ENCODE measurements at regions not wholly inside any gene's neighbourhood (a gene's known extent, or its start where the extent isn't known, plus 50 kb on each side); places are given as distances from the start of the nearest gene placed in this dataset.

DNA sequence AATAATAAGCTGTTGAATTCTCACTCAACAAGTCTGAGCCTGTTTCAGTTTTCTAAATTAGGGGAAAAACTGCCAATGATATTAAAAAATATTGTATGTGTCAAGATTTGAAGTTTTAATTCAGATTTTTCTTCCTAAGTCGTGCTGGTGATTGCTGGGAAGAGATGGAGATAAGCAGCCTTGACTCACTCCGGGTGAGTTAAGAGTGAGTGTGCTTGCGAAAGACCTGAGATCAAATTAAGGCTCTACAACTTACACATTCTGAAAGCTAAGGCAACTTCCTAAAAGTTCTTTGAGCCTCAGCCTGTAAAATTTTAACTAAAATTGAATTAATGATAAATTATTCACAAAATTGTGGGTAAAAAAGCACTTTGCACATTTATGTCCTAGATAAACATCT lies 1441.2 kb downstream of the PCDH7 start:
- DNase-seq: no peak

DNA sequence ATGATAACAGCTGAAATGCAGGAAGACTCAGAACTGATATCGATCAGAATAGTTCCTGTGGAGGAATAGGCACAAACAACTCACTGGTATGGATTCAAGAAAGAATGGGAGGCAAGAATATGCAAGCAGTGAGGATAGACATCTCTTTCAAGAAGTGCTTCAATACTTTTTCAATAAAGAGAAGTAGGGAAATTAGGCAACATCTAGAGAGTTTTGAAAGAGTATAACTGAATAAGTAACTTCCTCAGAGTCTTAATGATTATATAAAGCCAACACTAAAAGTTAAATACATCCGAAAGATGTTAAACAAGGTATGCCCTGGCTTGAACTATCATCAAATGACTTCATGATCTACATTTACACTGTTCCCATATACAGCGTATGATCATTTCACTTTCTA lies 1443.0 kb downstream of the PCDH7 start:
- no peak for DNase-seq

DNA sequence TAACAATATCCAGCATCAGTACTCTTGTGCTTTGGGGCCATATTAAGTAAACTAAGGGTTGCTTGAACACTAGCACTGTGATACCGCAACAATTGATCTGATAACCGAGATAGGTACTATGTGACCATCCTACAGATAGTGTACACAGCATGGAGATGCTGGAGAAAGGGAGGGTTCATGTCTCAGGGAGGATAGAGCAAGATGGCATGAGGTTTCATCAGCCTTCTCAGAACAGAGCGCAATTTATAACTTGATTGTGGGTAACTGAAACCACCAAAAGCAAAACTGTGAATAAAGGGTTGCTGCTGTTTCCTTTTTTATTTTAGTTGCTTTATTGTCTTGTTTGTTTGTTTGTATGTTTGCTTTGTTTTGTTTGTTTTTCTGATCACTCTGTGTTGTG lies 1449.7 kb downstream of the PCDH7 start:
- no peak for DNase-seq

DNA sequence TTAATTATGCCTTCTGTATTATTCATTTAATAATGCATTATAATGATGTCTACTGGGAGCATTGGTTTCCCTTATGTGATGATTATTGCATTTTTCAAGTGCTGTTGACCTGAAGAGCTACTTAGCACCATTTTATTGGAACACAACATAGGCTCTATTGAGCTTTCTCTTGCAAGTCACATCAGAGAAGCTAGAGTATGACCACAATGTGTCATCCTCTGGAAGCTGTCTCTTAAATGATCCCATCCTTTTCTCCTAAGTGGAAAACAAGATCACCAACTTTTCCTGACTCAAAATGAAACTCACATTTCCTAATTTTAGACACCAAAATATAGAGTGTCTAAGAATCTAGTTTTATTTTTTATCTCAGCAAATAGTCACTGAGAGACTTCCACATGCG lies 1451.9 kb downstream of the PCDH7 start:
- DNase-seq: no peak

DNA sequence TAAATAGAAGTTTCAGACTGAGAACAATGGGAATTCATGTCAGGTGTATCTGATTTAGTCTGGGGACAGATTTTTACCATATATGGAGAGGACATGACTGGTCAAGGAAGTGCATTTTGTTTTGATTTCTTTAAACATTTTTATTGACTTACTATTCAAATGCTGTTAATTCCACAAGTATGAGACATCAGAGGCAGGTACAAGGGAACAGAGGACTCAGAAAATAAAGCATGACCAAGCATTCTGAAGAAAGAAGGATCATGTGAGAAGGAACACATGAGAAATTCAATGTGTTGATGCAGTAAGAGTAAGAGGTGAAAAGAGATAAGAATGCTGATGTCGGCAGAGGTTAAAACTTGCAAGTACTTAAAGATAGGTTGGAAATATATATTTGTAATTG lies 1452.6 kb downstream of the PCDH7 start:
- no peak for DNase-seq

DNA sequence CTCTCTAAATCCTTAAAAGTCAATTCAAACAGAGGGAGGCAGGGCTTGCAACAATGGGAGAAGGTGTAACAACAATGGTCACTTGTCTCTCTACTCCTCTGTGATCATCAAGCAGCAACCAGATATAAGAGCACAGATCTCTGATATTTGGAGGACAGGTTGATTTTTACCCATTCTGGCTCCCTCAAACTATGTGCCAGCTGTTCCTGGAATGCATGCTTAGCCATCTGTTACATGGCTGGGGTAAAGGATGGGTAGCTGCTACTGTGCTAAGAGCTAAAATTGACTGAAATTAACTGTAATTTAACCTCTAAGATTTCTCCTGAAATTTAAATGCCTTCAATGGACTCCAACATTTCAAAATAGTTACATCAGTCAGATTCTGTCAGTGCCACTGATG lies 1459.9 kb downstream of the PCDH7 start:
- DNase-seq: no peak

DNA sequence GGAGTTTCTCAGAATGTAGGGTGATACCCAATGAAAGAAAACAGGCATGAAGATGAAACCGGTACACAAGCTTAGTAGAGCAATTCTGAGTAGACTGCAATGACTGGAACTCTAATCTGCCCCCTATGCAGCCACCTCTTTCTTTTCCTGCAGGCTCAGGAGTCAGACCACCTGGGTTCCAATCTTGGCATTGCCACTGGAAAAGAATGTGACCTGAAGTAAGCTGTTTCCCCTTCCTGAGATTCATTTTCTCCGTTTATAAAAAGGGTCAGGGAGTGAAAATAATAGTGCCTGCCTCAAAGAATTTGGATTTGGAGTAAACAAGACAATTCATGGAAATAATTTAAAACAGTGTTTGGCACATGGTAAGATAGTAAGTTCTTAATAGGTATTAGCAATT lies 1464.0 kb downstream of the PCDH7 start:
- no peak for DNase-seq

DNA sequence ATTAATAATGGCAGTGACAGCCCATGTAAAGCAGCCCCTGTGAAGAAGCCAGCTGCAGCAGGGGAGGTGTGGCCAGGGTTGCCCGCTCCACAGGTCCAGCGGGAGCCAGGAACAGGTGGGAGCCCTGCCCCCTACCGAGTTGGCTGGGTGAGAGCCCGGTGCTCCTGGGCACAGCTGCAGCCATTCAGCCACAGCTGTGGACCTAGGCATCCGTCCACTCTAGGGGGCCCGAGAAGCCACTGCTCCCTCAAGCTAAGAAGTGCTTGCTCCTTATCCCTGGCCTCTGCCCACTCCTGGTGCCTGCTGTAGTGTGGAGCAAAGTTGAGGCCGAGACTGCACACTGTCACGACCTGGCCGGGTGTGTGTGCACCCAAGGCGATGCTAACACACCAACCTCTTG lies 1469.0 kb downstream of the PCDH7 start:
- DNase-seq: no peak

DNA sequence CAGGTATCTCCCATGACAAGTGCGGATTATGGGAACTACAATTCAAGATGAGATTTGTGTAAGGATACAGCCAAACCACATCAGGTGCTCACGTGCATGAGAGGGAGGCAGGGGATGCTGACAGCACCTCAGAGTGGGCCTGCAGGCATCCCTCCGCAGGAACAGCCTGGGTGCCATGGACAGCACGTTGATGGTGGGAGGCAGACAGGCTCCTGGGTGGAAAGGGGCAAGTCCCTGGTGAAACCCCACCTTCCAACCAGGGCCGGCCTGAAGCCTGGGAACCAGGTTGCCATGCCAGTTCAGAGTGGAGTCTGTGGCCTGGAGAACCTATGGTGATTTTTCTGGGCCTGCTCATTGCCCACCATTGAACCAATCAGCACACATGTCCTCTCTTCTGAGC lies 1469.6 kb downstream of the PCDH7 start:
- DNase-seq: no peak

DNA sequence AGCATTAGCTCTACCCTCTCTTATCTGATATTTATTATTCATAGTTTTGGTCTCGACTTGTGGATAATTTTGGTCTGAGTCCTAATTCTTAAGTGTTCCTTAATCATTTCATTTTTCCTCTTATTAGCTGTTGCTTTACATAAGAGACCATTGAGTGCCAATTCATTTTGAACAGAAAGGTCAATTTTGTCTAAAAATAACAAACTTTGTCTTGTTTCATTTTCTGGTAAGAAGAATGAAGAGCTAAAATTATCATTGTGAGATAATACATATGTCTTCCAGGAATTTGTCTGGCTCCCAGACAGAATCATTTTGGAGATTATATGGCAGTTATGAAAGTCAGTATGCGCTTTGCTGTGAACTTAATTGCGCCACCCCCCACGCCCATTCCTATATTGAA lies 1471.8 kb downstream of the PCDH7 start:
- DNase-seq: peak; percentile 56 to 58

DNA sequence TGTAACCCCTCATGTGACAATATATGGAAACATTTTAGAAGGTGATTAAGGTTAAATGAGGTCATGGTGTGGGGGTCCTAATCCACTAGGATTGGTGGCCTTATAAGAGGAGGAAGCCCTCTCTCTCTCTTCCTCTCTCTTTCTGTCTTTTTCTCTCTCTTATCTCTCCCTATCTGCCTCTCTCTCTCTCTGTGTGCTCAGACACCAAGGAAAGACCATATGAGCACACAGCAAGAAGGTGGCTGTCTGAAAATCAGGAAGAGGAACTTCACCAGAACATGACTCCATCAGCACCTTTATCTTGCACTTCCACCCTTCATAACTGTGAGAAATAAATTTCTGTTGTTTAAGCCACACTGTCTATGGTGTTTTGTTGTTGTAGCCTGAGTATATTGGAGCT lies 1472.2 kb downstream of the PCDH7 start:
- DNase-seq: no peak

DNA sequence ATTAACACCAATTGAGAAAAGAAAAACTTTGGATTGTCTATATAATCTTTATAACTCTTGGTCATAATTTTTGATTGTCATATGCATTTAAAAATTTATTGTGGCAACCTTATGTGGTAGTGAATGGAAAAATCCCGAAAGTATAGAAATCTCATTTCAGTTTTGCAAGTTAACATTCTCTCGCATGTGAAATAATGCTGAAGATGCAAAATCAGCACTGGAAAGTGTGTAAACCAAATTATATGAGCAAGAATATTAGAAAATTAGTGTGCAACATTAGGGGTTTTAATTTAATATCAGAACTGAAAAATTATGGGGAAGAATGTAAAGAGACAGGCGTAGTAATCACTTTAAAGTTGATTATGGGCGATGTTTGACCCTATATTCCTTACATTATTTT lies 1472.8 kb downstream of the PCDH7 start:
- no peak for DNase-seq

DNA sequence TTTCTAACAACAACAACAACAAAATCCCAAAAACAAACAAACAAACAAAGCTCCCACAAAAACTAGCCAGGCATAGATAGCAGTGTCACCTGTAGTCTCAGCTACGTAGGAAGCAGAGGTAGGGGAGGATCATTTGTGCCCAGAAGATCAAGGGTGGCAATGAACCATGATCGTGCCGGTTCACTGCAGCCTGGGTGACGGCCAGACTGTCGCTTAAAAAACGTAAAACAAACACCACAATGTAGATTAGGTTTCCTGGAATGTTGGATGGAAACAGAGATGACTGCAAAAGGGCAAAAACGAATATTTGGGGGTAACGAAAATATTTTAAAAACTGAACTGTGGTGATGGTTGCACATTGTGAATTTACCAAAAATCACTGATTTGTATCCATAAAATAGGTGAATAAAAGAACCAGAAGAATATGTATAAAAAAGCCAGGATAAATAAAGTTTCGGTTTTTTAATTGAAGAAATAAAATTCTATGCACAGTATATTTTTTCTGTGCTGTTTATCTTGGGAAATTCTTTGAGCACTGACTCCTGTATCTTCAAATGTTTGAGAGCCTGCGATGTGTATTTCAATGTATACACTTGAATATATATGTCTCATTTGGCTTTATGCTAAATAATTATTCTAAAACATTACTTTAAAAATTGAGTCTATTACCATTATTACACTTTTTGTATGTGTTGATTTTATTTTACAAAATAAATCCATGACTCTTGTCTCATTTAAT lies 1477.0 kb downstream of the PCDH7 start:
- DNase-seq: no peak

DNA sequence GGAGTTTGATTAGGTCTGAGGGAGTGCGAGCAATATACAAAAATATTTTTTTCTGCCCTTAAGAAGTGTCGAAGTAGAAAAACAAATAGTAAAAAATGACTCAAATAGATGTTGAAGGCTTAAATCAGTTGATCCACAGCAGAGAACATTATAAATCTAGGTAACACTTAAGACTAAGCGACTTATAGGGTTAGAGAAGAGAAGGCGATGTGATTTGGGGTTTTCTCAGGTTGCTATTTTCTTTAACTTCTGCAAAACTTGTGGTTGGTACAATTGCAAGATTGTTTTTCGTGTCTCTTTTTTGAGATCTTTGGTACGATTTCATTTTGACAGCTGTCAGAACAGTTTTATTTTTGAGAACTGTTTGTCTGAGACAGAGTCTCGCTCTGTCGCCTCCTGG lies 1479.5 kb downstream of the PCDH7 start:
- no peak for DNase-seq

DNA sequence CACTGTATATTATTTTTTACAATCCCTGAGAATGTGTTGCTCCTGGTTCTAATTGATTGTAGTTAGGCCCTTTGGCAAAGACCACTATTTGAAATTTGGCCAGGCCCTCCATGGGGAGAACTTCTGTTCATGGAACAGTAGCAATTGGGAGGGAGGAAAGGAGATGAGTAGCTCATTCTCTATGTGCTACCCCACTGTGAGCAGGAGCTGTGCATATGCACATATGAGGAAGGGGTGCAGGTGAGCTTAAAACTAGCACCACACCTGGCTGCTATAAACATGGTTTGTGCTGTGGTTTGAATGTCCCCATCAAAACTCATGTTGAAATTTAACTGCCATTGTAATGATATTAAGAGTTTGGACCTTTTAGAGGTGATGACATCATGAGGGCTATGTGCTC lies 1483.2 kb downstream of the PCDH7 start:
- DNase-seq: no peak

DNA sequence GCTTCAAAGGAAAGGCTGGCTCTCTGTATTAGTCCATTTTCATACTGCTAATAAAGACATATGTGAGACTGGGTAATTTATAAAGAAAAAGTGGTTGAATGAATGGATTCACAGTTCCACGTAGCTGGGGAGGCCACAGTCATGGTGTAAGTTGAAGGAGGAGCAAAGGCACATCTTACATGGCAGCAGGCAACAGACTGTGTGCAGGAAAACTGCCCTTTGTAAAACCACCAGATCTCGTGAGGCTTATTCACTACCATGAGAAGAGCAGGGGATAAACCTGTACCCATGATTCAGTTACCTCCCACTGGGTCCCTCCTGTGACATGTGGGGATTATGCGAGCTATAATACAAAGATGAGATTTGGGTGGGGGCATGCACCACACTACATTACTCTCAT lies 1486.6 kb downstream of the PCDH7 start:
- DNase-seq: no peak

DNA sequence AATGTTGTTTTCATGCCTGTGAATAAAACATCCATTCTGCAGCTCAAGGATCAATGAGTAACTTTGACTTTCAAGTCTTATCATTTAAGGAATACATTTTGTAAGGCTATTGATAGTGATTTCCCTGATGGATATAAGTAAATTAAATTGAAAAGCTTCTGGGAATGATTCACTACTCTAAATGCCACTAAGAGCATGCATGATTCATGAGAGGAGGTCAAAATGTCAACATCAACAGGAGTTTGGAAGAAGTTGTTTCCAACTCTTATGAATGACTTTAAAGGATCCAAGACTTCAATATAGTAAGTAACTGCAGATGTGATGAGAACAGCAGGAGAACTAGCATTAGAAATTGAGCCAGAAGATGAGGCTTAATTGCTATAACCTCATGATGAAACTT lies 1487.3 kb downstream of the PCDH7 start:
- DNase-seq: no peak

DNA sequence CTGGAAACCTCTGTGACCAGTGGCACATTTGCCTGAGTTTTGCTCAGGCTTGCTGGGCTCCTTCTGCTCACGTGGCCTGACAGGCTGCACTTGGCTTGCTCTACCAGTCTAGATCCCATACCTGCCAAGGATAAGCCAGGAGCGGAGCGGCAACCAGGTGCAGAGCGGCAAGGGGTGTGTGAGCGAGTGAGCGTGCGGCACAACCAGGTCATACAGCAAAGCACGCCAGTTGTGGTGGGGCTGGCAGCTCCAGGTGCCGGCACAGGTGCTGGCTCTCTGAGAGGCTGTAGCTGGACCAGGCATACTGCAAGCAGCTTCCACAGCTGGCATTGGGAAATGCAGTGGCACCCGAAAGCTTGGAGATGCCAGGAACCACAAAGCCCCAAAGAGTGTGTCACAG lies 1495.1 kb downstream of the PCDH7 start:
- no peak for DNase-seq

DNA sequence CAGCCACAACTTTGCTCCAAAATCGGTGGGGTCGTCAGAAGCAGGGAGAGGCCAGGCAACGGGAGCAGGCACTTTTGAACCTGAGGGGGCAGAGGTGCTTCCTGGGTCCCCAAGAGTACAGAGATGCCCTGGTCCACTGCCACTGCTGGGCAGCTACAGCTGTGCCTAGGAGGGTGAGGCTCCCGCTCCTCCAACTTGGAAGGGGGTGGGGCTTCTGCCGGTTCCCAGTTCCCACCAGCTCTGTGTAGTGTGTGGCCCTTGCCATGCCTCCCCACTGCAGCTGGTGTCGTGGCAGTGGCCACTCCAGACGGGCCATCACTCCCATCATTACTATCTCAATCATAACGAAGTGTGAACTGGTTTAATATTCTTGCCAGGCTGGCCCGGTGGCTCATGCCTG lies 1496.3 kb downstream of the PCDH7 start:
- DNase-seq: no peak

DNA sequence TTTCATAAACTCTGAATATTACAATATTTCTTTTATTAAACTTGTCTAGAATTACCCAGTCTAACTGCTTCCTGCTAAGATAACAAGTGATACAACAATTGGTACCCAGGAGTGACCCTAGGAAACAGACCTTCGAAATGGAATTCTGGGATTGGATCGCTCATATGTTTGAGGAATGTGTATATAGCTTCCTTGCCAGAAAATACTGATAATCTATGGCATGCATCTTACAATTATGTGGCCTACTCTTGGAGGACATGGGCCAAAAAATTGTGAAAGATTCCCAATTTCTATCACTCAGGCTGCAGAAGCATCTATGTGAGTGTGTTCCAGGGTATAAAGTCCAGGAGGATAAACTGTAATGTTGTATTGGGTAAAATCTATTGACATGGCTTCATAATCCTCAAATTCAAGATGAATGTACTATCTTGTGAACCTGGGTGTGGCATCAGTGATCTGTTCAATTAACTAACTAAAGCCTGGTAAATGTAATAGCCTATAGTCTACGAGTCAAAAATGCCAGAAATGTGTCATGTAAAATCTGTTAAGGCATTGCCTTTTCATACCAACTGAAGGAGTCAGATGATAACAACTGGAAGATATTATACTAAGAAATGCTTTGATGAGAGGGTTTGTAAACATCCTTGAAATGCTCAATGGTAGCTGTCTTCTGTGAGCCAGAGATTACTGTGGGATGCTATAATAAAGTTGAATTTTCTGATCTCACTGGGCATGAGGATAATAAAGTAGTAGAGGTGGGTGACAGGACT lies 1499.3 kb downstream of the PCDH7 start:
- no peak for DNase-seq

DNA sequence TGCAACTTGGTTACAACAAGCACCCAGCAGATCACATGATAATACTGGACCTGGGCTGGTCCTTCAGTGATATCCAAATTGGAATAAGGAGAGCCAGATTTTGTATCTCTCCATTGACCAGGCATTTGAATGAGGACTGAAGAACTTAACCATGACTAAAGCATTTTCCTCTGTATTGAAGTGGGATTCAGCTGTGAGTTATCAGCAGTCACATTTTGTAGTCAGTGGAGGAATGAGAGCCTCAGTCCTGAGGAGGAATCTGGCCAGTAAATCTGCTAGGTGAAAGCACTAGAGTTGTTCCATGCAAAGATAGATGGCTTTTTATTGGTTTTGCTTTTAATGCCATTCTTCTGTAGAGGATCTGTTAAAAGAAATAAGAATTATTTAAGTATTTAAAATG lies 1506.0 kb downstream of the PCDH7 start:
- no peak for DNase-seq

DNA sequence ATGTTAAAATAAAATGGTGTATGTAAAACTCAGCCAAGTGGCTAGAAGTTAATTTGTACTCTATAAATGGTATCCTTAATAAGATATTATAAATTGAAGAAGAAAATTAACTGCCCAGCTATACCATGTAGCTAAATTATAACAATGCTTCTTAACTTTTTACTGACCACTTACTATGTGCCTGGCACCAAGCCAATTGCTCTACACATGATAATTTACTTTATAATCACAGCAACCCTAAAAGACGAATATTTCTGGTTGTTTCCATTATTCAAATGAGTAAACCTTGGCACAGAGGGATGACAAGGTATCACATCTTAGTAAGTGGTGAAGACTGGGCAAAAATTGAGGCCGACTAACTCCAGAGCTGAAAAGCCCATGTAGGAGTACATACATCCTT lies 1506.6 kb downstream of the PCDH7 start:
- DNase-seq: no peak

DNA sequence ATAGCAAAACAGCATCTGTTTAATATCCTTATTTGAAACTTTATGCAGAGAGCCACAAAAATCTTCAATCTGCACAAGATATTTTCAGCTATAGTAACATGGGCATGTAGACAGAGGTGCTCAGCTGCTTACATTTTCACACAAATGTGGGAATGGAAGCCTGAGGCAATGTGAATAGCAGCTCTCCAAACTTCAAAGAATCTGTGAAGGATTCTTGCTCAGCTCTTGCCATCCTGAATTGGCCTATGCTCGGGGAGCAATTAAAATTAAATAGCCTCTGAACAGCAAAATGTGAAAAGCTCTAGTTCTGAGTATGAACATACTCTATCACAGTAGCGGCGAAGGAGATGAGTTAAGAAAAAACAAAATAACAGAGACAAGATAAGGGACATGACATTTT lies 1523.8 kb downstream of the PCDH7 start:
- no peak for DNase-seq

DNA sequence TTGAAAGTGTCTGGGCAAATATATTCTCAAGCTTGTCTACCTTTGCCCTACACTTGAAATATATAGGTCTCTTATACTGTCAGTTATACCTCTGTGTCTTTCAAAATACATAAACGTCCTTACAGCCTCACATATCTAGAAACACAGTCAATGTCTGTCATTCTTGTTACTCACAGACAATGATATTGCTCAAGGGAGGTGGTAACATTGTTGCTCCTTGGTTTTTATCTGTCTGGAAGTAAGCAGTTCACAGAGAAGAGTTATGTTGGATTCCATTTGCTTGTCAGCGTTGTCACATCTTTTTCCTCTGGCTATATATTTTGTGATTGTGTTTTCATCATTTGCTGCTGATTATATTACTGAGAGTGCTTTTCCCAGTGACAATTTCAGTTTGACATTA lies 1528.9 kb downstream of the PCDH7 start:
- no peak for DNase-seq
